NCI-H146 (cell line): ENCODE measurements at regions not wholly inside any gene's neighbourhood (a gene's known extent, or its start where the extent isn't known, plus 50 kb on each side); places are given as distances from the start of the nearest gene placed in this dataset.

Source experiments
- DNase-seq: peaks from one replicate; lab custom pipeline; 2025; lab: John Stamatoyannopoulos, UW

DNA sequence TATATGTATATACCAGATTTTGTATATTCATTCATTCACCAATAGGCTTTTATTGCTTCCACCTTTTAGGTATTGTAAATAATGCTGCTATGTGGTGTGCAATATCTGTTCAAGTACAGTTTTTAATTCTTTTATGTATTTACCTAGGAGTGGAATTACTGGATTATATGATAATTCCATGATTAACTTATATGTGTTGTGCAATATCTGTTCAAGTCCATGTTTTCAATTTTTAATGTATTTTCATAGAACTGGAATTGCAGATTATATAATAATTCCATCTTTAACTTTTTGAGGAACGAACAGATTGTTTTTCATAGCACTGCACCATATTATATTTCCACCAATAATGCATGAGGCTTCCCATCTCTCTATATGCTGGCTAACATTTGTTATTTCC lies 50.6 kb upstream of the L3MBTL4 start:
- DNase-seq: no peak

GRCh38 chr18:6476190-6476589 lies 61.5 kb upstream of the L3MBTL4 start:
- DNase-seq: no peak

DNA sequence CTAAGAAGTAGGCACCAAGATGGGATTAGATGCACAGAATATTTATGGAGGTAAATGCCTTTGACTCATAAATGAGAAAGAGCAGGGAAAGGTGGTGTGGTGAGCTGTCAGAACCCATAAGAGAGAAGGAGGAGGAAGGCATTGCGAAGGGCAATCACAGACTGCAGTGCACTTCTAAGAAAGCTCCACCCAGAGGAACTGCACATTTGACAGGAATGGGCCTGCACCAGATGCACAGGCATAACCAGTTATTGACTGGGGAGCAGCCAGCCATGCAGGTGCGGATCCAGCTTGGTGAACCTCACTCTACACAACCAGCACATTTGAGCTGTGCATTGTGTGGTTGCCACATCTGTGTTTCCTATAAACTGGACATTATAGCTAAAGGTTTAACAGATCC lies 62.2 kb upstream of the L3MBTL4 start:
- no peak for DNase-seq

DNA sequence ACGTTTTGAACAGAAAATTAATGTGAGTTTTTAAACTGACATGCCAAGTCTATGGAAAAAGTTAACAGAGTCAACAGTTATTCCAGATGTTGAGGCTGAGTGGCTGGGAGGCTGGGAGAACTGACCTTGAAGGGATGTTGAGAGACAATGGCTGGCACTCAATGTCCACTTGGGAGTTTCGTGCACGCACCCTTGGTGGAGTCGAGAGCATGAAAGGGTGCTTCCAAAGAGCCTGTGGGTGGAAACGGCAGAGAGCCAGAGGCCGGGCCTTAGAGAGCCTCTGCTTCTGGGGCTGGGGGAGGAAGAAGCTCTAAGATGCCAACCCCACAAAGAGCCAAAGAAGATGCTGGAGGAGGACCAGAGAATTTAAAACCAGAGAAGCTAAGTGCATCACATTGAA lies 63.4 kb upstream of the L3MBTL4 start:
- no peak for DNase-seq

- DNase-seq: no peak
Measured at GRCh38 chr18:6479699-6480098, 65.0 kb upstream of the L3MBTL4 start.

- peak; percentile 2 for DNase-seq
Measured at GRCh38 chr18:6482198-6482977, 67.7 kb upstream of the L3MBTL4 start.

- no peak for DNase-seq
Measured at GRCh38 chr18:6484659-6485058, 69.9 kb upstream of the L3MBTL4 start.

DNA sequence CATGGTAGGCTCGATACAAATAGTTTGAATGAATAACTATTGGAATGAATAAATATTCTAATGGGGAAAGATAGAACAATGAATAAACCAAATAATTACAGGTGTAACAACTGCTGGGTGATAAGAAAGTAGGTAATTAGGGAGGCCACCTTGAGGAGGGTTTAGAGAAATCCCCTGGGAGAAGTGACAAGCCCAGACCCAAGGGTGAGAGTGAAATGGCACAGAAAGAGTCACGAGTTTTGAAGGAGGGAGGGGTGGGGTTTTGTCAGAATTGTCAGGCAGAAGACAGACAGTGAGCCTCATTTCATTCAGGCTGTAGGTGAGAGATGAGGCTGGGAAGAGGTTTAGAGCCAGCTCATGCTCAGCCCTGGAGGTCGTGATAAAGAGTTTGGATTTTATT lies 71.6 kb upstream of the L3MBTL4 start:
- DNase-seq: no peak

- DNase-seq: no peak
Measured at GRCh38 chr18:6486764-6487426, 72.2 kb upstream of the L3MBTL4 start.

GRCh38 chr18:6487968-6488367 lies 73.3 kb upstream of the L3MBTL4 start:
- DNase-seq: no peak

- DNase-seq: no peak
Measured at GRCh38 chr18:6488956-6489355, 74.2 kb upstream of the L3MBTL4 start.

- no peak for DNase-seq
Measured at GRCh38 chr18:6489977-6490376, 75.3 kb upstream of the L3MBTL4 start.

DNA sequence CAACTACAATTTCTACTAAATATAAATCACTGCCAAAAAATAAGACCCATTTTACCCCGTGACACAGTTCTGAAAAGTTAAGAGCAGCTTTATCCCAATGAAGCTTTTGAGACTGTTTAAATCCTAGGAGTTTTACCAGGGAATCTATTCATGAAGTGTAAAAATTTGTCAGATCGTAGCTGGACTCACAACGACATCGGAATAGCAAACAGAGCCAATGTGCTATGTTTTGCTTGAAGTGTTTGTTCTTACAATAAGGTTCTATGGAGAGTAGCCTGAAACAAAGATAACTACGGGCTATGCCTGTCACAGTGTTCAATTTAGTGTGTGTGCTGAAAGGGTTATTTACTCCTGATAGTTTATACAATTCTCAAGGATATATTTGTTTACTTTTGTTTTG lies 78.5 kb upstream of the L3MBTL4 start:
- DNase-seq: no peak

GRCh38 chr18:6495536-6495935 lies 80.8 kb upstream of the L3MBTL4 start:
- DNase-seq: no peak

- no peak for DNase-seq
Measured at GRCh38 chr18:6497543-6497942, 82.8 kb upstream of the L3MBTL4 start.

DNA sequence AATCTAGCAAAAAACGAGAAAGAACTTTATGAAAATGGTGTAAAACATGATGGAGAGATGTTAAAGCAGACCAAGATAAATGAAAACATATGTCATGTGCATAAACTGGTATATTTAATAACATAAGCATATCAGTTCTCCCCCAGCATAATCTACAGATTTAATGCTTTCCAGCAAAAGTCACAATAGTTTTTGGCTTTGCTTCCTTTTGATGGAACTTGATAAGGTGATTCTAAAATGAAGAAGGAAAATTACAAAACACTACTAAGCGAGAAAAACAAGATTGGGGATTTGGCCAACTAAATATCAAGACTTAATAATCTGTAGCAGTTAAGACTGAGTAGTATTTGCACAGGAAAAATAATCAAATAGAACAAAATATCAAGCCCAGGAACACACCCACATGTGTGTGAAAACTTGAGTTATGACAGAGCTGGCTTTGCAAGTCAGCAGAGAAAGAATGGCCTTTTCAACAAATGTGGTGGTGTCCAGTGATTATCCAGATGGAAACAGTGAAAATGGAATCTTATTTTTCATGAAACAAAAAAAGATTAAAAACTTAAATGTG lies 83.7 kb upstream of the L3MBTL4 start:
- no peak for DNase-seq

GRCh38 chr18:6504605-6505497 lies 90.1 kb upstream of the L3MBTL4 start:
- no peak for DNase-seq

DNA sequence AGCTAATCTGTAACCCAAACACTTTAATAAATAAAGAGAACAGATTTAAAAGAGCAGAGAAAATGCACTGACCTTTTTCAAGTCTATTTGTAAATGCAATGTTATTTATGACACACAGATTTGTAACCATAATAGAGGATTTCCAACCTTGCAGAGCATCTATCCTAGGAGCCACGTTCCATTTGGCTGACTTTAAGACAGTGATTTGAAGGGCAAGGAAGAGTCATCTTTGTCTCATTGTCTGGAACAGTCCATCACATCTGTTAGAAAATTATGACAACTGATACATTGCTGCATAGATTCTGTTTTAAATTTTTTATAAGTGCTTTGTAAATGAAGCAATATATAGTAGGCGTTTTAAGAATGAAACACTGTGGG lies 90.8 kb upstream of the L3MBTL4 start:
- no peak for DNase-seq

- DNase-seq: no peak
Measured at GRCh38 chr18:6509417-6509816, 94.7 kb upstream of the L3MBTL4 start.

DNA sequence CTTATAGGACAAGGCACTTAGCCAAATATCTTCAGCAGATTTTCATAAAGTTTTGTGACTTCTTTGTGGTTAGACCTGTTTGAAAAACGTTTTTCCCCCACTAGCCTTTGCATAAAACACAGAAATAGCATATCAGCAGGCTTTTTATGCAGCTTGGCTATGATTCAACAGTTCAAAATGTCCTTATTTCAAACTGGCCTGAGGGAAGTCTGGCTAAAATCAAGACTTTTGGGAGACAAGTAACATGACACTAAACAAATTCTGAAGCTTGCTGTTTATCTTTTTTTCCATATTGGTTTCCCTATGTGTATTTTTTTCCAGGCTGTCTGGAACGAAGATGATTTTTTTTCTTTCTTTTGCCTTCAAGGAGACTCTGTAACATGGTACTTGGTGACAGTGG lies 95.1 kb upstream of the L3MBTL4 start:
- no peak for DNase-seq

GRCh38 chr18:6520901-6521300 lies 106.2 kb upstream of the L3MBTL4 start:
- no peak for DNase-seq

DNA sequence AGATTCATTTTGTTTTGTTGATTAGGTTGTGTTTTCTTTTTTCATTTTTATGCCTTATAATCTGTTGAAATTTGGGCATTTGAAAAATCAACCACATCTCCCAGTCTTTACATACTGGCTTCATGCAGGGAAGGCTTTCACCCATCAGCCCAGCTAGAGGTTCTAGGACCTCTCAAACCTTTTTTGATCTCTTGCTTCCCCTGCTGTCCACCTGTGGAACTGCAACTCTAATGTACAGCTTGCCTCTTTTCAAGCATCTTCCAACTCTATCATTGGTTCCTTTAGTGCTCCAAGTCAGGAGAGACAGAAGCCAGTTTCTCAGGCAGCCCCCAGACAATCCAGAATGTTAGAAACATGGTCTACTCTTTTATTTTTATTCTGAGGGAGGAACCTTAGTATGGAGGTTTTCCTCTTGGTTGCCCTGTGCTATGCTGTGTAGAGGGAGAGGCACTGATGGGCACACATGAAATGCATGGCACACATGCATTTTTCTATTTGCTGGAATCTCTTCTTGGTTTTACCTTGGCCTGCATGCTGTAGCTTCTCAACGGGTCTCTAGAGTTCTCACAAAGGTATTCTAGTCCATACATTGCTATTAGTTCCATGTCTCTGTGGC lies 107.2 kb upstream of the L3MBTL4 start:
- DNase-seq: peak; percentile 30
